ENCODE measurements at regions not wholly inside any gene's neighbourhood (a gene's known extent, or its start where the extent isn't known, plus 50 kb on each side); places are given as distances from the start of the nearest gene placed in this dataset.

DNA sequence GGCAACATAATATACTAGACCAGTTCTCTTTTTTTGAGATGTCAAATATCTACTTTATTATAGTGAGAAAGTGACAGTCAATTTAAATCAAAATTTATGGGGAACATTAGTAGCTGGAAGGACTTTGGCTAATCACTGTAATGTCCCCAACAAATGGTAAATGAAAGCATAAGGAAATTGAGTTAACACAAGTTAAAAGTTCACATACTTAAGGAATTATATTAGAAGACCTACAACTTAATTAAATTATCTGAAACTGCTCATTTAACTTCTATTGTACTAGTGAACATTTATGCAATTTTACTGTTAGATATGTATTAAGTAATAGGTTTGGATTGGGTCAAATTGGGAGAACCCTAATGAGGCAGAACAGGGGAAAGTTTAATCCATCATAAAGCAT is 160.3 kb upstream of the TENM3 start:
- Histone ChIP-seq H3K79me2 (ENCODE audit: insufficient read depth, low read length) (no peaks in the 10 kb centered on the region), H3K4me1 (ENCODE audit: control insufficient read depth in 1 of 2, insufficient read depth in 2 of 2, low read length in 2 of 2) (no peaks in the 10 kb centered on the region), H4K20me1 (ENCODE audit: insufficient read depth) (no peaks in the 10 kb centered on the region), H3K36me3 (ENCODE audit: control insufficient read depth in 1 of 2, insufficient read depth in 2 of 2, low read length in 2 of 2) (no peaks in the 10 kb centered on the region), H2AFZ (ENCODE audit: low read depth, low read length, poor library complexity, severe bottlenecking) (no peak overlapping the region), H3K9me2 (ENCODE audit: insufficient read depth) (no peaks in the 10 kb centered on the region), H3K27ac (ENCODE audit: low read depth, low read length) (no peak overlapping the region), H3K9me3 (ENCODE audit: control insufficient read depth in 1 of 2, insufficient read depth in 1 of 2, low read depth in 1 of 2, low read length in 2 of 2) (no peaks in the 10 kb centered on the region), H3K4me2 (ENCODE audit: low read length) (no peak overlapping the region), H3K4me3 (replicated peaks in 1 of 2; ENCODE audit: low read depth in 1 of 2, low read length in 2 of 2) (no peak overlapping the region), H3K27me3 (ENCODE audit: insufficient read depth, low read length) (0 out of 2 replicates have a peak, but pooled peaks cover 3% of the 10 kb centered on the region), H3K9ac (ENCODE audit: low read length) (no peak overlapping the region)
- RAD21 ChIA-PET (ENCODE audit: low non-redundant PET in 1 of 2, low total read pairs in 2 of 2, uncharacterized antibody in 2 of 2, unreplicated experiment in 2 of 2), result no interaction called here
- no peak for ATAC-seq
- CTCF ChIA-PET, result no interaction called here
- BruUV-seq (replicated peaks), result no TSS peak
- intact Hi-C loops (cut with micrococcal nuclease), result loop anchor here (10.0 kb wide), 1 partner anchor 938 kb away; no protein-coding TSS in a partner anchor
- no peak for DNase-seq (ENCODE audit: low read depth, low spot score)
- no peak for TF ChIP-seq EGR1 (IDR thresholded peaks at IDR 0.05; ENCODE audit: low read depth)
- TF ChIP-seq, protein P1, sequence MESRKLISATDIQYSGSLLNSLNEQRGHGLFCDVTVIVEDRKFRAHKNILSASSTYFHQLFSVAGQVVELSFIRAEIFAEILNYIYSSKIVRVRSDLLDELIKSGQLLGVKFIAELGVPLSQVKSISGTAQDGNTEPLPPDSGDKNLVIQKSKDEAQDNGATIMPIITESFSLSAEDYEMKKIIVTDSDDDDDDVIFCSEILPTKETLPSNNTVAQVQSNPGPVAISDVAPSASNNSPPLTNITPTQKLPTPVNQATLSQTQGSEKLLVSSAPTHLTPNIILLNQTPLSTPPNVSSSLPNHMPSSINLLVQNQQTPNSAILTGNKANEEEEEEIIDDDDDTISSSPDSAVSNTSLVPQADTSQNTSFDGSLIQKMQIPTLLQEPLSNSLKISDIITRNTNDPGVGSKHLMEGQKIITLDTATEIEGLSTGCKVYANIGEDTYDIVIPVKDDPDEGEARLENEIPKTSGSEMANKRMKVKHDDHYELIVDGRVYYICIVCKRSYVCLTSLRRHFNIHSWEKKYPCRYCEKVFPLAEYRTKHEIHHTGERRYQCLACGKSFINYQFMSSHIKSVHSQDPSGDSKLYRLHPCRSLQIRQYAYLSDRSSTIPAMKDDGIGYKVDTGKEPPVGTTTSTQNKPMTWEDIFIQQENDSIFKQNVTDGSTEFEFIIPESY (IDR thresholded peaks at IDR 0.05; ENCODE audit: extremely low read depth, insufficient replicate concordance, low read length), result no peak
- TF ChIP-seq EZH2phosphoT487 (IDR thresholded peaks at IDR 0.05; ENCODE audit: borderline replicate concordance), result no peak
- no peak for TF ChIP-seq TCF7L2 (IDR thresholded peaks at IDR 0.05; ENCODE audit: borderline replicate concordance, extremely low read depth, insufficient read depth, insufficient read length)
- no peak for TF ChIP-seq ELF1 (IDR thresholded peaks at IDR 0.05; ENCODE audit: borderline replicate concordance, low read depth)
- no peak for TF ChIP-seq ZFX (IDR thresholded peaks at IDR 0.05)
- TF ChIP-seq, protein P2, sequence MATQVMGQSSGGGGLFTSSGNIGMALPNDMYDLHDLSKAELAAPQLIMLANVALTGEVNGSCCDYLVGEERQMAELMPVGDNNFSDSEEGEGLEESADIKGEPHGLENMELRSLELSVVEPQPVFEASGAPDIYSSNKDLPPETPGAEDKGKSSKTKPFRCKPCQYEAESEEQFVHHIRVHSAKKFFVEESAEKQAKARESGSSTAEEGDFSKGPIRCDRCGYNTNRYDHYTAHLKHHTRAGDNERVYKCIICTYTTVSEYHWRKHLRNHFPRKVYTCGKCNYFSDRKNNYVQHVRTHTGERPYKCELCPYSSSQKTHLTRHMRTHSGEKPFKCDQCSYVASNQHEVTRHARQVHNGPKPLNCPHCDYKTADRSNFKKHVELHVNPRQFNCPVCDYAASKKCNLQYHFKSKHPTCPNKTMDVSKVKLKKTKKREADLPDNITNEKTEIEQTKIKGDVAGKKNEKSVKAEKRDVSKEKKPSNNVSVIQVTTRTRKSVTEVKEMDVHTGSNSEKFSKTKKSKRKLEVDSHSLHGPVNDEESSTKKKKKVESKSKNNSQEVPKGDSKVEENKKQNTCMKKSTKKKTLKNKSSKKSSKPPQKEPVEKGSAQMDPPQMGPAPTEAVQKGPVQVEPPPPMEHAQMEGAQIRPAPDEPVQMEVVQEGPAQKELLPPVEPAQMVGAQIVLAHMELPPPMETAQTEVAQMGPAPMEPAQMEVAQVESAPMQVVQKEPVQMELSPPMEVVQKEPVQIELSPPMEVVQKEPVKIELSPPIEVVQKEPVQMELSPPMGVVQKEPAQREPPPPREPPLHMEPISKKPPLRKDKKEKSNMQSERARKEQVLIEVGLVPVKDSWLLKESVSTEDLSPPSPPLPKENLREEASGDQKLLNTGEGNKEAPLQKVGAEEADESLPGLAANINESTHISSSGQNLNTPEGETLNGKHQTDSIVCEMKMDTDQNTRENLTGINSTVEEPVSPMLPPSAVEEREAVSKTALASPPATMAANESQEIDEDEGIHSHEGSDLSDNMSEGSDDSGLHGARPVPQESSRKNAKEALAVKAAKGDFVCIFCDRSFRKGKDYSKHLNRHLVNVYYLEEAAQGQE (IDR thresholded peaks at IDR 0.05; ENCODE audit: low read depth), result no peak
- no peak for TF ChIP-seq EZH2 (IDR thresholded peaks at IDR 0.05)
- TF ChIP-seq SP1 (IDR thresholded peaks at IDR 0.05; ENCODE audit: low read depth), result no peak
- TF ChIP-seq, protein P3, sequence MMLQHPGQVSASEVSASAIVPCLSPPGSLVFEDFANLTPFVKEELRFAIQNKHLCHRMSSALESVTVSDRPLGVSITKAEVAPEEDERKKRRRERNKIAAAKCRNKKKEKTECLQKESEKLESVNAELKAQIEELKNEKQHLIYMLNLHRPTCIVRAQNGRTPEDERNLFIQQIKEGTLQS (IDR thresholded peaks at IDR 0.05), result no peak
- TF ChIP-seq CBX3 (IDR thresholded peaks at IDR 0.05; ENCODE audit: low read depth), result no peak
- TF ChIP-seq JUND (IDR thresholded peaks at IDR 0.05), result no peak
- no peak for TF ChIP-seq ZNF274 (IDR thresholded peaks at IDR 0.05; ENCODE audit: low read depth, low read length)
- TF ChIP-seq SRF (IDR thresholded peaks at IDR 0.05; ENCODE audit: low read depth), result no peak
- TF ChIP-seq SIN3A (IDR thresholded peaks at IDR 0.05; ENCODE audit: low read depth), result no peak
- TF ChIP-seq, protein P4, sequence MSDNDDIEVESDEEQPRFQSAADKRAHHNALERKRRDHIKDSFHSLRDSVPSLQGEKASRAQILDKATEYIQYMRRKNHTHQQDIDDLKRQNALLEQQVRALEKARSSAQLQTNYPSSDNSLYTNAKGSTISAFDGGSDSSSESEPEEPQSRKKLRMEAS (IDR thresholded peaks at IDR 0.05), result no peak
- TF ChIP-seq, protein P5, sequence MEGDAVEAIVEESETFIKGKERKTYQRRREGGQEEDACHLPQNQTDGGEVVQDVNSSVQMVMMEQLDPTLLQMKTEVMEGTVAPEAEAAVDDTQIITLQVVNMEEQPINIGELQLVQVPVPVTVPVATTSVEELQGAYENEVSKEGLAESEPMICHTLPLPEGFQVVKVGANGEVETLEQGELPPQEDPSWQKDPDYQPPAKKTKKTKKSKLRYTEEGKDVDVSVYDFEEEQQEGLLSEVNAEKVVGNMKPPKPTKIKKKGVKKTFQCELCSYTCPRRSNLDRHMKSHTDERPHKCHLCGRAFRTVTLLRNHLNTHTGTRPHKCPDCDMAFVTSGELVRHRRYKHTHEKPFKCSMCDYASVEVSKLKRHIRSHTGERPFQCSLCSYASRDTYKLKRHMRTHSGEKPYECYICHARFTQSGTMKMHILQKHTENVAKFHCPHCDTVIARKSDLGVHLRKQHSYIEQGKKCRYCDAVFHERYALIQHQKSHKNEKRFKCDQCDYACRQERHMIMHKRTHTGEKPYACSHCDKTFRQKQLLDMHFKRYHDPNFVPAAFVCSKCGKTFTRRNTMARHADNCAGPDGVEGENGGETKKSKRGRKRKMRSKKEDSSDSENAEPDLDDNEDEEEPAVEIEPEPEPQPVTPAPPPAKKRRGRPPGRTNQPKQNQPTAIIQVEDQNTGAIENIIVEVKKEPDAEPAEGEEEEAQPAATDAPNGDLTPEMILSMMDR (IDR thresholded peaks at IDR 0.05 in 2 of 3, conservative IDR thresholded peaks at IDR 0.05 in 1 of 3; ENCODE audit: borderline replicate concordance in 1 of 3, insufficient read depth in 1 of 3, low read depth in 2 of 3, low read length in 2 of 3), result no peak
- TF ChIP-seq POLR2A (IDR thresholded peaks at IDR 0.05; ENCODE audit: borderline replicate concordance, extremely low read depth, insufficient read depth, insufficient read length), result no peak
- TF ChIP-seq FOSL1 (IDR thresholded peaks at IDR 0.05; ENCODE audit: low read depth), result no peak
- POLR2A ChIA-PET, result no interaction called here

Measured in HCT116 (cell line).